ENCODE measurements at regions not wholly inside any gene's neighbourhood (a gene's known extent, or its start where the extent isn't known, plus 50 kb on each side); places are given as distances from the start of the nearest gene placed in this dataset.
"Not testable (repeated sequence)": the region's sequence is repeated elsewhere in the genome, so short reads cannot be mapped to it uniquely, and the experiment has no call there.

GRCh38 chr5:112532654-112533360, 113.7 kb upstream of the EPB41L4A start:
- DNase-seq (ENCODE audit: extremely low read depth in 1 of 11, low read depth in 9 of 11, low spot score in 4 of 11) = no peak

- DNase-seq (ENCODE audit: extremely low read depth in 1 of 11, low read depth in 9 of 11, low spot score in 4 of 11) = no peak
Measured at GRCh38 chr5:112533362-112533761, 114.3 kb upstream of the EPB41L4A start.

DNA sequence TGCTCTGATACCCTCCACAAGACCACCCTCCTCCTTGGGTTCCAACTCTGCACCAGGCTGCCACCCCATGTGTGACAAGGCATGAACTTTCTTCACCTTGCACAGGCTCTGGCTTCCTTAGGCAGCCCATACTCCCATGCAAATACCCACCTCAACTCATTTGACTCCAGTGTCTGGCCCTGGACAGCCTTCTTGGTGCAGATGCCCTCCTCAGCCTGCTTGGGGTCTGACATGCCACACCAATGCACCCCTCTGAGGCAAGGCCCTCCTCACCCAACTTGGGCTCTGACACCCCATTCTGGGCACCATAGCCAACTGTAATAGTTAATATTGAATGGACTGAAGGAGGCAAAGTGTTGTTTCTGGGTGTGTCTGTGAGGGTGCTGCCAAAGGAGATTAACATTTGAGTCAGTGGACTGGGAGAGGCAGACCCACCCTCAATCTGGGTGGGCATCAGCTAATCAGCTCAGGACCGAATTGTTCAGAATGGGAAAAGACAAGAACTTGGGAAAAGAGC, 115.0 kb upstream of the EPB41L4A start:
- DNase-seq (ENCODE audit: extremely low read depth in 1 of 11, low read depth in 9 of 11, low spot score in 4 of 11) = no peak

GRCh38 chr5:112534611-112535255, 115.7 kb upstream of the EPB41L4A start:
- no peak for DNase-seq (ENCODE audit: extremely low read depth in 1 of 11, low read depth in 9 of 11, low spot score in 4 of 11)

GRCh38 chr5:112535356-112535755, 116.3 kb upstream of the EPB41L4A start:
- DNase-seq (ENCODE audit: extremely low read depth in 1 of 11, low read depth in 9 of 11, low spot score in 4 of 11) = no peak

- DNase-seq (ENCODE audit: extremely low read depth in 1 of 11, low read depth in 9 of 11, low spot score in 4 of 11) = not testable (repeated sequence)
Measured at GRCh38 chr5:112544558-112544957, 125.5 kb upstream of the EPB41L4A start.

GRCh38 chr5:112546946-112547592, 128.0 kb upstream of the EPB41L4A start:
- no peak for DNase-seq (ENCODE audit: extremely low read depth in 1 of 11, low read depth in 9 of 11, low spot score in 4 of 11)

DNA sequence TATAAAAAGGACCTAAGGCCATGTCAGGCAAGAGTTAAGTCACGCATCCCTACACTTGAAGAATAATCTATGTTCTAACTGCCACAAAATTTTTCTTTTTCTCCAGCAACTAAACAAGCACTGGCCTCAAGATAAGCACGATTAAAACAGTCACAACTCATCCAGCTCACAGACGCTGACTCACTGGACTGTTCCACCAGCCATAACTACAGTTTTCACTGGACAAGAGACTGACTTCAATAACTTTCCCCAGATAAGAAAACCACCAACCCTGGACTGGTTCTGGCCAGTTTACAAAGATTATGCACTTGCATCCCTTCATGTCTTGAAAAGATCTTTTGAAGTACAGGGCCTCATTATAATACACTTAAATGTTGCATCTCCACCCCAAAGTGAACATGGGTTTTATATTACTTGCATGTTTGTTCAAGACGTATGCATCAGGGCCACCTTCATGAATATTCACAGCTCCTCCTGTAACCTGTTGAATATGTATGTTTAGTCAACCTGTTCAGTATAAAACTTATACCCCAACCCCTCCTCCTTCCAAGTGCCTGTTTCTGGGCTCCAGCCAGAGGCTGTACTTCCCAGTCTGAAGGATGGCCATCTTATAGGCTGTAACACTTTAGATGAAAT, 129.3 kb upstream of the EPB41L4A start:
- peak in 3 of 11 donors; percentile 1 to 14 (median 4) for DNase-seq (ENCODE audit: extremely low read depth in 1 of 11, low read depth in 9 of 11, low spot score in 4 of 11)

DNA sequence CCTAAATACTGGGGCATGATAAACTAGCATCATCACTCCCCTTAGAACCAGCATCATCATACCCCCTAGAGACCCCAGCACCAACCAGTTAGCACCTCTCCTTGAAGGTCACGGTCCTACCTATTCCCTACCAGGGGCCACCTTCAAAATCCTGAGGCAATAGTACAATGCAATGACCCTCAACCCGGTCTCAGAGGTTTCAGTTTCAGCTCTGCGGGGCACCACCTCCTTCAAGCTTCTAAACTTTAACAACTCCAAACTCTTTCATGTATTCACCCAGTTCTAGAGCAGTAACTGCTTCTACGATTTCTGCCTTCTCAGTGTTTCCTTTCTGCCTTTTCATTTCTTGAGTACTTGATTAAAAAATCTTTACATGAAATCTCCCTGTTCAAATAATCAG, 130.1 kb upstream of the EPB41L4A start:
- no peak for DNase-seq (ENCODE audit: extremely low read depth in 1 of 11, low read depth in 9 of 11, low spot score in 4 of 11)

- DNase-seq (ENCODE audit: extremely low read depth in 1 of 11, low read depth in 9 of 11, low spot score in 4 of 11) = no peak
Measured at GRCh38 chr5:112549605-112550166, 130.6 kb upstream of the EPB41L4A start.

GRCh38 chr5:112551419-112552032, 132.4 kb upstream of the EPB41L4A start:
- DNase-seq (ENCODE audit: extremely low read depth in 1 of 11, low read depth in 9 of 11, low spot score in 4 of 11) = peak; percentile 20 to 74 (median 56)

DNA sequence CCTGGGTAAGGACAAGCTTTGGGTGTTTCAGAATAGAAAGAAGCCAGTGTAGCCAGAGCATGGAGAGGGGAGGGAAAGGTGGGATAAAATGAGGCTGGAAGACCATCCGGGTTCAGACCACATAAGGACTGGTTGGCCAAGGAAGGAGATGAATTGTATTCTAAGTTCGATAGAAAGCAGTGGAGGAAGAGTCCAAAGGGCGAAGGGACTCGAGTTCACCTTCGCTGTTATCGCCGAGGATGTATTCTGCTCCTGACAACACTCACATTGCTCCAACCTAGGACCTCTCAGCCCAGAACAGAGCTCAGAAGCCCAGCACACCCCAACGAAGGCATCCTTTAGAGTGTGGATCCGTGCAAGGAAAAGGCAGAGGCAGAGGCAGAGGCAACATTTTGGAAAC, 133.1 kb upstream of the EPB41L4A start:
- DNase-seq (ENCODE audit: extremely low read depth in 1 of 11, low read depth in 9 of 11, low spot score in 4 of 11) = no peak

GRCh38 chr5:112552791-112553190, 133.7 kb upstream of the EPB41L4A start:
- no peak for DNase-seq (ENCODE audit: extremely low read depth in 1 of 11, low read depth in 9 of 11, low spot score in 4 of 11)

DNA sequence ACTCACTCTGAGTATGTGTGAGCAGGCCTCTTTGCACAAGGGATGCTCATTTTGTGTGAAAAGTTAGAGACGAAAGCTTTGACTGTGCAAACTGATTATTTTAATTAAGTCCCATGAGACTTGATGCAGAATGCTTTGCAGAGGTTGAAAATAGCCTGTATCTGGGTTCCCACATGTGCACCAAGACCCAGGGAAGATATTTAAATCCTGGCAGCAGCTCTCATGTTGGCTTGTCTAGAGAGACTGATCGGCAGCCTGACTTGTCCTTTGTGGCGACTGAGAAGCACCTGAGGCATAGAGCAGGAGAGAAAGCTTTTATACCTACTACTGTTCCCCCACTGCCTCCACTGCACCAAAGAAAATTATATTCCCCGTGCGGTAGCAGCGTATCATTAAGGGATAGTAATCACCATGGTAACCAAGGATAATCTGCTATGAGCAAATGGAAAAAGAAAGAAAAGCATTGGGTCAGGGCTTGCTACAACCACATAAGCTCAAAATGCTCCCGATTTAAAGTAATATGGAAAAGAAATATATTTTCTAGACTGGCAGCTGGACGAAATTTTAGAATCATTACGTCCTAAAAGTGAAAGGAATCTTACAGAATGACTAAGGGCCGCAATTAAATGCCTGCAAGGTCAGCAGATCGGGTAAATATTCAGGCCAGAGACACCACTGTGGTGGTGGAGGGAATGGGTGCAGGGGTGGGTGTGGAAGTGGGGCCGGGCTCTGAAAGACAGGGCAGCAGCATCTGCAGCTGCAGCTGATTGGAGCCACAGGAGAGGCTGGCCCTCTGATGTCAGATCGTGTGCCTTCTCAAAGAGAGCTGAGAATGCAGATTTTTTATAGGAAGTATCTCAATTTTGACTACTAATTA, 135.3 kb upstream of the EPB41L4A start:
- DNase-seq (ENCODE audit: extremely low read depth in 1 of 11, low read depth in 9 of 11, low spot score in 4 of 11) = no peak

- no peak for DNase-seq (ENCODE audit: extremely low read depth in 1 of 11, low read depth in 9 of 11, low spot score in 4 of 11)
Measured at GRCh38 chr5:112555197-112555596, 136.1 kb upstream of the EPB41L4A start.

GRCh38 chr5:112555691-112556090, 136.6 kb upstream of the EPB41L4A start:
- no peak for DNase-seq (ENCODE audit: extremely low read depth in 1 of 11, low read depth in 9 of 11, low spot score in 4 of 11)

GRCh38 chr5:112559501-112559900, 140.4 kb upstream of the EPB41L4A start:
- not testable (repeated sequence) for DNase-seq (ENCODE audit: extremely low read depth in 1 of 11, low read depth in 9 of 11, low spot score in 4 of 11)

DNA sequence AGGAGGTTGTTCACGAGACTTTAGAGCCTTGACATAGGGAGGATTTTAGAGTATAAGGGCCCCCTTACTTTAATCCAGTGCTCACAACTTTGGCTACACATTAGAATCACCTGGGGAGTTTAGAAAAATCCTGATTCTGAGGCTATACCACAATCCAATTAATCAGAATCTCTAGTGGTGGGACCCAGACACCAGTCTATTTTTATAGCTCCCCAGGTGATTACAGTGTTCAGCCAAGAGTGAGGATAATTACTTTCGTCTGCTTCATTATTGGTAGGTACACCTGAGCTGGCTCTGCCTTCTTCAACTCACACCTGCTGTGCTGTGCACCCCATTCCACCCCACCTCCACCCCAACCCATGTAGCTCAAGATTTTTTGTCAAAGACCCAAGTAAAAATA, 141.3 kb upstream of the EPB41L4A start:
- DNase-seq (ENCODE audit: extremely low read depth in 1 of 11, low read depth in 9 of 11, low spot score in 4 of 11) = no peak
